Body of pancreas (tissue), 4 donors: ENCODE measurements at regions not wholly inside any gene's neighbourhood (a gene's known extent, or its start where the extent isn't known, plus 50 kb on each side); places are given as distances from the start of the nearest gene placed in this dataset.

ENCODE experiments used
- CTCF ChIP-seq, 7 experiments: fragments of 450-650 bp in 4 of 7; fragments of 200-600 bp in 3 of 7; sonication (generic) in 3 of 7; IDR thresholded peaks; one replicate each; pipeline ENCODE4 v1.5.1; 2016 to 2019; ENCODE audit warnings: antibody characterized with exemption in 7 of 7
- POLR2A ChIP-seq, 3 donors: fragments of 450-650 bp; IDR thresholded peaks; one replicate each; pipeline ENCODE4 v1.6.1; 2016; ENCODE audit warnings: antibody characterized with exemption in 3 of 3, mild to moderate bottlenecking in 2 of 3

DNA sequence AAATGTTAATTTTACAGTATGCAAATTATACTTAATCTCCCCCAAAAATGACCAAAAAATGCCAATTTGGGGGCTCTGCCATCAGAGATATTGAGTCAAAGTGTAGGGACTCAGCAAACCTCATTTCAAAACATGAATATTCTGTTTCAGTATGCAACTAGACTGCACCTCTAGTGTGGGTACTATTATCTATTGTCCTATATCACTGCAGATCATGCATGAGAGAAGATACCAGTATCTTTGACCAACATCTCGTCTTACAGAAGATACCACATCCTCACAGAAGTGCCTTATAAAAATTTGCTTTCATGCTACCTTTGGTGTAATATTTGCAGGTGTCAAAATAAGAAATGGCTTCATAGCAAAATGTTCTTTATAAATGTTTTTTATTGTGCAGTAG, 623.8 kb downstream of the TENT5A start:
- TF ChIP-seq CTCF (IDR thresholded peaks at IDR 0.05): no peak
- TF ChIP-seq POLR2A (IDR thresholded peaks at IDR 0.05): no peak
